Cerebellar nuclear complex (tissue), 1 donor: ENCODE measurements at regions not wholly inside any gene's neighbourhood (a gene's known extent, or its start where the extent isn't known, plus 50 kb on each side); places are given as distances from the start of the nearest gene placed in this dataset.
"Not testable (repeated sequence)": the region's sequence is repeated elsewhere in the genome, so short reads cannot be mapped to it uniquely, and the experiment has no call there.

ENCODE experiments used
- DNase-seq, 2 experiments: peaks; one replicate each; lab custom pipeline; 2025; lab: John Stamatoyannopoulos, UW

DNA sequence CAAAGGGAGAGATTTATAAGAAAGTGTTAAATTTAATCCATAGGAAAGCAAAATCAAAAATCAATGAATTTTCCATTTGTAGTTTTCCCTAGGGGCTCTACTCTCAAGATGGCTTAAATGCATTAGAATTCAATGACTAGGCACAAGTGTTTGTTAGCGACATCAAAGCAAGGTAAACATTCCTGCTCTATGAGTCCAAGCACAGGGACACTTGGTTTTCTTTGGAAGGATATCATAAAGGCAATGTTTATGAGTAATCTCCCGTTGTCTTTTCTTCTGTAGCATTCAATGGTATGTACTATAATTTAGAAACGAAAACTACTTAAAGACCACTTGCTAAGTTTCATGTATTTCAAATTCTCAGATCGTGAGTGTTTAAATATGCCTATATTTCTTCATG lies 54.8 kb upstream of the ZNF717 start:
- not testable (repeated sequence) for DNase-seq

DNA sequence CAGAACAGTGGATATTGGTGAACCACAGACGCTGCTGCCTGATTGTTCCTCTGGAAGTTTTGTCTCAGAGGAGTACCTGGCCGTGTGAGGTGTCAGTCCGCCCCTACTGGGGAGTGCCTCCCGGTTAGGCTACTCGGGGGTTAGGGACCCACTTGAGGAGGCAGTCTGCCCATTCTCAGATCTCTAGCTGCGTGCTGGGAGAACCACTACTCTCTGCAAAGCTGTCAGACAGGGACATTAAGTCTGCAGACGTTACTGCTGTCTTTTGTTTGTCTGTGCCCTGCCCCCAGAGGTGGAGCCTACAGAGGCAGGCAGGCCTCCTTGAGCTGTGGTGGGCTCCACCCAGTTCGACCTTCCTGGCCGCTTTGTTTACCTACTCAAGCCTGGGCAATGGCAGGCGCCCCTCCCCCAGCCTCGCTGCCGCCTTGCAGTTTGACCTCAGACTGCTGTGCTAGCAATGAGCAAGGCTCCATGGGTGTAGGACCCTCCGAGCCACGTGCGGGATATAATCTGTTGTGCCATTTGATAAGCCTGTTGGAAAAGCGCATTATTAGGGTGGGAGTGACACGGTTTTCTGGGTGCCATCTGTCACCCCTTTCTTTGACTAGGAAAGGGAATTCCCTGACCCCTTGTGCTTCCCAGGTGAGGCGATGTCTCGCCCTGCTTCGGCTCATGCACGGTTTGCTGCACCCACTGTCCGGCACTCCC lies 65.1 kb upstream of the ZNF717 start:
- not testable (repeated sequence) for DNase-seq

GRCh38 chr3:75863130-75863529 lies 77.8 kb upstream of the ZNF717 start:
- no peak for DNase-seq

- no peak for DNase-seq
These were observed 78.5 kb upstream of the ZNF717 start for GRCh38 chr3:75863878-75864277.

GRCh38 chr3:75883719-75884118 lies 98.4 kb upstream of the ZNF717 start:
- not testable (repeated sequence) for DNase-seq

GRCh38 chr3:75886971-75887526 lies 101.7 kb upstream of the ZNF717 start:
- no peak for DNase-seq

- no peak for DNase-seq
These were observed 108.9 kb upstream of the ZNF717 start for GRCh38 chr3:75894234-75894633.

GRCh38 chr3:75896265-75896664 lies 110.9 kb upstream of the ZNF717 start:
- no peak for DNase-seq

DNA sequence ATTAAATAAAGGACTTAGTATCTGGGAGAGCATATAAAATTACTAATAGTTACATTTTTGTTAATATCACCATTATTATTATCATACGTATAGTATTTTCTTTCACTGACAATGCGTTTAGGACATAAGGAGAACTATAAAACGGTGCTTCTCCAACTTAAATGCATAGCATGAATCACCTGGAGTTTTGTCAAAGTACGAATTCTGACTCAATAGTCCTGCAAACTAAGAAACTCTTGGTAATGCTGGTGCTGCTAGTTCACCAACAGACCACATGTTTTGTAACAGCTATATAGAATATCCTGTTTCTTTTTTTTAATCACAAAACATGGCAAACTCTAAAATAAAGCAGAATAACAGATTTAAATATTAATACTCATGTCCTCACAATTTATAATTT lies 116.1 kb upstream of the ZNF717 start:
- not testable (repeated sequence) for DNase-seq

DNA sequence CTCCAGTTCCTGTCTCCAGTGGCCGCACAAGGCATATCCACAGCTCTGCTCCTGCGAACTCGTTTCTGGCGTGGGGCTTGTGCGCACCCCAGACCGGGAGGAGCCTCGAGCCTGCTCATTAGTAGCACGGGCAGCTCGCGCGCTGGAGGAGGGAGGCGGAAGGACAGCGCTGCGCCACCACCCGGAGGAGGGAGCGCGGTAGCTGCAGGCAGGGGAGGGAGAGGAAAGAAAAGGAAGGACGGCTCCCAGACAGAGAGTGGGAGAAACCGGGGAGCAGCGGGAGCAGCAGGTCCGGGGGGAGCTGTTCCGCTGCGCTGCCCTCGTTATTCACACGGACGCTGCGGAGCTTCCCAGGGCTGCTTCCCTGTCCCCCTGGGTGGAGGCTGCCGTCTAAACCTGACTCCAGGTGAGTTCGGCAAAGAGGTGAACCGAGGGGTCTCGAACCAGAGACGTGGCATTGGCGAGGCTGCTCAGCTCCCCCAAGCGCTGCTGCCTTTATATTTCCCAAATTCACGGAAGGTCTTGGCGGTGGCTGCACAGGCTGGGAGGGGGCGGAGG lies 121.3 kb upstream of the ZNF717 start:
- DNase-seq: no peak

DNA sequence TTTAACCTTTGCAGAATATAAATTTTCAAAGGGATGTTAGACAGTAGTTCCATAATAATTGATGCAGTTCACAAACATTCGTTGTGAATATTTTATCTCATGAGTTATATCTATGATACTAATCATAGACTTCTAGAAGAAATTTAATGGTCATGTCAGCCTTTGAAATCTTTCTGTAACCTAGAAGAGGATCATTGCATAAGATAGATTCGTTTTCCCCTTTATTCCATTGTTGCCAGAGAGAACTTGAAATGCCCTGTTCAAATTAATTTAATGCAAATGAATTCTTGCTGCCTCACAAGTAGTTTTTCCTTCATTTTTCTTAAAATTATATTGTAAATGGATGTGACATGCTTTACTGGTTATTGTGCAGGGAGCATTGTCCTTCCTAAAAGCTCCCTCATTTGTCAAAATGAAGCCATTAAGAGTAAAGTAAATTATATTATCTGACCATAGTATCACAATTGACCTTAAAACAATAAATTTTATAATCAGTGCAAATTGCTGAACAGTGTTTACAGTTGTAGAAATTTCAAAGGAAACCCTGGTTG lies 128.5 kb upstream of the ZNF717 start:
- DNase-seq: no peak

DNA sequence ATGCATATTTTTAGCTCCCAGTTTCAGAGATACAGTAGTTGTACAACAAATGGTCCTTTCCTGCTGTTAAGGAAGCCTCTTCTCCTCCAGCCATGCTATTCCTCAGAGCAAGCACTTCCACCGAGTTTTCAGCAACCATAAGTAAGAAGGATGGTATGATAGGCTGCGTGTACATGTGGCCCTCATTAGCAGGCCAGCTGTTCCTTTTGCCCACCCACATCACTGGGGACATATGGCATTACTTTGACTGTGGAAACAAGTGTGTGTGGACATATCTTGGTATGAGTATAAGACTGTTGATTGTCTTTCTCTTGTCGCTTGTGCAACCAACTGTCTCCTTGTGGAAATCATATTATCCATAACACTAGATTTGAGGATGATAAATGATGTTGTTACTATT lies 129.4 kb upstream of the ZNF717 start:
- DNase-seq: not testable (repeated sequence)

- no peak for DNase-seq
These were observed 153.6 kb upstream of the ZNF717 start for GRCh38 chr3:75938921-75939320.

DNA sequence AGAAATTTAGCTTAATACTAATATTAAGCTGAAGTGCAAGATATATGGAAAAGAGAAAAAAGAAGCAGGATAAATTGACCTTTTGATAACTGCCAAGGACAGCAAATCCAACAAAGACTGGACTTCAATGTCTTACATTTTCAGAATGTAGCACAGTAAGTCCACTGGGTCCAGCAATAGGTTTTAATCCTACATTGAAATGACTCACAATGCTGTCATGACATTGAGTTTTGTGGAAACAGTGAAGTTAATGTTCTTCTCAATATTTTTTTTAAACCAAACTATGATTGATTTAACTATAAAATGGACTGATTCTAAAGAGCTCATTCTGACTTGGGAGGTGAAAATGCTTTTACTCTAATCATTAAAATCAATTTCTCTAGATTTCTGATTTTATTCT lies 166.6 kb upstream of the ZNF717 start:
- no peak for DNase-seq

GRCh38 chr3:75960031-75960430 lies 174.7 kb upstream of the ZNF717 start:
- not testable (repeated sequence) for DNase-seq

DNA sequence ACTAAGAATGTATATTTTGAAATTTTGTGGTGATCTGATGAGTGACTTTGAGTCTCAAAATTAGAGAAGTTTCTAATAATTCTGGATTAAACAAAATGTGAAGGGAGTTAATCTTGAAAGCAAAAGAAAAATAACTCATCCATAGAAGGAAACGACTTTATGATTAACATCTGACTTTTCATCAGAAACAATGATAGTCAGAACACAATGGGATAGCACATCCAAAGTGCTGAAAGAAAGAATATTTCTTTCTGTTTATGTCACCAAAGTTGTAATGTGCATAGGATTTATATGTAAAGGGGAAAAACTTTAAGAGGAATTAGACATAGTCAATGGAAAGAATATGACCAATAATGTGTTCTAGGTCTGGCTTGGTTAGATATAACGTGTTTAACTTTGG lies 176.7 kb upstream of the ZNF717 start:
- DNase-seq: not testable (repeated sequence)

DNA sequence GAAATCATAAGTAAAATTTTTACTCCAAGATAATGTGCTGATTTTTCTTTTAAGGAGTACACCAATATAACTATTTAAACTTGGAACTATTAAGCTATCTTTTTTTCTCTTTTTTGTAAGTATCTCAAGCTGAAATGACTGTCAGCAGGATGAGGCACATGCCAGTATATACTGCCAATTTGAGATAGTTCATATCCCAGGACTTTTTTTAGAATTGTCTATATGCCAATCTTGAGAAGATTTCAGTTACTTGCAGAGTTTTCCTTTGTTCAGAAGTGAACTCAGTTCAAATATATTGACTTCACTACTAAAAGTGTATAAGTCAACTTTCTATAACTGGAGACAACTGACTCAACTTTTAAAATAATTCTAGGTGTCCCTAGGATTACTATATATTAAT lies 181.7 kb upstream of the ZNF717 start:
- DNase-seq: no peak

- no peak for DNase-seq
These were observed 193.3 kb upstream of the ZNF717 start for GRCh38 chr3:75978686-75979085.

GRCh38 chr3:75981401-75981800 lies 196.1 kb upstream of the ZNF717 start:
- DNase-seq: no peak

DNA sequence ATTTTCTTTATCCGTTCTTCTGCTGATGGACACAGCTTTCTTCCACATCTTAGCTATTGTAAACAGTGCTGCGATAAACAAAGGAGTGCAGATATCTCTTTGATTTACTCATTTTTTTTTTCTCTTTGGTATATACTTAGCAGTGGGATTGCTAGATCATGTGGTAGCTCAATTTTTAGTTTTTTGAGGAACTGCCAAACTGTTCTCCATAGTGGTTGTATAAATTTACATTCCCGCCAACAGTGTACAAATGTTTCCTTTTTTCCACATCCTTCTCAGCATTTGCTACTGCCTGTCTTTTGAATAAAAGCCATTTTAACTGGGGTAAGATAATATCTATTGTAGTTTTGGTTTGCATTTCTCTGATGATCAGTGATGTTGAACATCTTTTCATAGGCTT lies 196.8 kb upstream of the ZNF717 start:
- no peak for DNase-seq

- no peak for DNase-seq
These were observed 197.8 kb upstream of the ZNF717 start for GRCh38 chr3:75983111-75983510.

DNA sequence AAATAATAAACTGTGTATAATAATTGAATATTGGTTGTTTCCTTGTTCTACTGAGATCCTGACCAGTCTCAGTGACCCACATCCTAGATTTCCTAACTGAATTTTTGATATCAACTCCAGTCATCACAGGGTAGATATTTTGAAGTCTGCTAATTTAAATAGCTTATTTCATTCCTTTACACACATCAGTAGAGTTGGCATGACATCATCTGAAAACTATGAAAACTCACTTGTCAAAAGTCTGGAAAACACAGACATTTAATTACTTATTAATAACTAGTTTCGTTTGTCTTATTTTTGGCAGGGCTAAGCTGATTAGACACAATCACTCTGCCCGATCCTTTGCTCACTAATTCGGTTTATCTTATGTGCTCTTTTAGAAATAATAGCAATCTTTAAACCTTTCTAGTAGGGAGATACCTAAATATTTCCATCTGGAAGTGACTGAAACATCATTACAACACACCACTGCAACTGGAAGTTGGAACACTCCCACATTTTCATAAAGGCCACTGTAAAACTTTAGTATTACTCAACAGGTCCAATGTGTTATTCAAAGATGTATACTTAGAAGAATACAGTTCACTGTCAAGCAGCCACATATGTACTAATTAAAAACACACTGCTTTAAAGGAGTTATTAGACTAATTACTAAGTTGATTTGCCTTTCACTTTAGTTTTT lies 198.4 kb upstream of the ZNF717 start:
- DNase-seq: no peak

DNA sequence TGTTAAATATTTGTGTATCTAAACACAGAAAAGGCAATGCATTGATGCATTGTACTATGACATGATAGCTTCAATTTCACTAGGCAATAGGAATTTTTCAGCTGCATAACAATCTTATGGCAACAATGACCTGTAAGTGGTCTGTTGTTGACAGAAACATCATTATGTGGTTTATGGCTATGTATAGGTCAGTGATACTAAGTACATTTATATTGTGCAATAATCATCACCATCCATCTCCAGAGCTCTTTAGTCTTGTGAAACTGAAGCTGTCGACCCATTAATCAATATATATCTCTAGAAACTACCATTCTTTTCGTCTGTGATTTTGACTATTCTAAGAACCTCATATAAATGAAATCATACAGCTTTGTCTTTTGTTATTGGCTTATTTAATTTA lies 200.1 kb upstream of the ZNF717 start:
- no peak for DNase-seq
